GM04504 (cell line): ENCODE measurements at regions not wholly inside any gene's neighbourhood (a gene's known extent, or its start where the extent isn't known, plus 50 kb on each side); places are given as distances from the start of the nearest gene placed in this dataset.

Source experiments
- DNase-seq: peaks from one replicate; pipeline ENCODE4 v3.0.0-alpha.2; 2012; ENCODE audit warnings: low read depth

DNA sequence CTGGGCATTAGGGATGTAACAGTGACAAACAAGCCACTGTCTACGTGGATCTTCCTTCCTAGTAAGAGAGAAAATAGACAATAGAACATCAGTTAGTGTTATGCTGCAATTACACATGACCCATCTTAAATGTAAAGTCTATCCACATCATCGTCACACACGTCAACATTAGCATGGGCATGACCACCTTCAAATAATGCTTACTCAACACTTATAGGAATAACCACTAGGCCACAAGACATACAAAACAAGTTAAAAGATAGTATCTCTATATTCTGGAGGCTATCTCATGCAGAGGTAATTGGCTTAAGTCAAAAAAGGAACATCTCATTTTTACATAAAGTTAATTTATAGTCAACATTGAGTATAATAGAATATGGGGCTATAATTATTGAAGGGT, 156.5 kb downstream of the MOXD1 start:
- DNase-seq: no peak

DNA sequence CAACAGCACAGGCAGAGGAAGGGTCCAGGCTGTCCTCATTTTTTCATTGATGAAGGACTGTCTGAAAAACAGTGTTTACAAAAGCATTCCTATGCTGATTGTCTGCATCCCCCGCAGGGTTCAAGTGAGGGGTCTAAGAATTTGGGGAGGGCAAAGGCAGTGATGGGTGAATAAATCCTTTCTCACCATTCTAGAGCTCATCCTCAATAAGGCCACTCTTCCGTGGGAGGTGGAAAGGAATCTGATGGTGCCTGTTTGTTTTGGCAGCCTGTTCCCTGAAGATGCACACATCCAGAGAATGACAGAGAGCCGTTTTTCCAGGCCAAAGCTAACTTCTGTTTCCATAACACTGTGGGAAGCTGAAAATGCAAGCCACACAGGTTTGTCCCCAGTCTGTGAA, 164.5 kb downstream of the MOXD1 start:
- DNase-seq: no peak

DNA sequence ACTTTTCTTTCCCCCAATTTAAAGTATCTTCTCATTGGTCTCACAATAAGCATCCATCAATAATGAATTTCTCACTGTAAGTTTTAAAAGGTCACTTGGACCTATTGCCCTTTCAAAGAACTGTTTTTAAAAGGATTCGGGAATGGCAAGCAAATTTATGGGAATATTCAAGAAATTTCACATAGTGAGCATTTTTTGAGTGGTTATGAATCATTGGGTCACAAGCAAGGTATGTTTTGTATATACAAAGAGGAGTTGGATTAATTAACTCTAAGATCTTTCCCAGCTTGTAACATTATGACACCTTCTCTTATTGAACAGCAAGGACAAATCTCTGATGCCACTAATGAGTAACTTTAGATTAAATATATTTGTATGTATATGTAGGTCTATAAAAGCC, 165.0 kb downstream of the MOXD1 start:
- no peak for DNase-seq

DNA sequence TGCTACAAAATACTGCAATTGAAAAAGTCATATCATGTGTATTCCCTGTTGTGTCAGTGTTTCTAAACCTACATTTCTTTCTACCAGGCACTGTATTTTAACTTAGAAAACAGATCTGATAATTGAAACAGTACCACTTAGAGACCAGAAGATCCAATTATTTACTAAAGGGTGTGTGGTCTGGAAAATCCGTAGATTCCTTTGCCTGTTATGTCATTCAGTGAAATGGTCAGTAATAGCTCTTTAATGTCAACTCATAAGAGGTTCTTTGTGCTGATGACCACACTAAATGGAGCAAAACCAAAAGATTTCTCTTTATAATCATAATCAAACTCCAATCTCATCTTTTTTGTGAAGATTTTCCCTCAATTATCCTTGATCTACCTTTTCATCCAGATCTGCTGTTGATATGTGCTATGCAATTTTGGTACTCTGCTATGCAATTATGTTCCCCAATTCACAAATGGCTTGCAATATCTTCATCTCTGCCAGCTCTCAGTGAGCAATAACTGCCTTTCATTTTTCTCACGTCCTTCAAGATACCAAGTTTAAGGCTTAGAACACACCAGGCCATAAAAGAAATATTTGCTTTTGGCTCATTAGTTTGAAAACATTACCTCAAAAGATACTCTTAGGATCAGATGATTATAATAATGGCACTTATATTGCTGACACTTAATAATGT, 165.5 kb downstream of the MOXD1 start:
- DNase-seq: no peak

DNA sequence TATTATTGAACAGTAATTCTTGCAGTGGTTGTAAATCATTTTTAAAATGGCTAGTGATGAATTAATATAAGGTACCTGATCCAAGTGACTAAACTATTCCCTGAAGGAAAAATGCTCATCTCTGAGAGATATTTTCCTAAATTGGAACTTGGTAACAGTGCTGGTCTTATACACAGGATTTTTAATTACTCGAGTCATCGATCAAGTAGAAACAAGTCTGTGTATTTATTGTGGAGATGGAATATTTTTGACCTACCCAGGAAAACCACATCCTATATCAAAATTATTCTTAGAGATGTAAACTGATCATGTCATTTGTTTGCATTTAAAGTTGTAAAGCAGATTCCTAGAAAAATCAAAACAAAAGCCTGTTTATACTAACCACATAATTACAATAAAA, 166.9 kb downstream of the MOXD1 start:
- DNase-seq: no peak

DNA sequence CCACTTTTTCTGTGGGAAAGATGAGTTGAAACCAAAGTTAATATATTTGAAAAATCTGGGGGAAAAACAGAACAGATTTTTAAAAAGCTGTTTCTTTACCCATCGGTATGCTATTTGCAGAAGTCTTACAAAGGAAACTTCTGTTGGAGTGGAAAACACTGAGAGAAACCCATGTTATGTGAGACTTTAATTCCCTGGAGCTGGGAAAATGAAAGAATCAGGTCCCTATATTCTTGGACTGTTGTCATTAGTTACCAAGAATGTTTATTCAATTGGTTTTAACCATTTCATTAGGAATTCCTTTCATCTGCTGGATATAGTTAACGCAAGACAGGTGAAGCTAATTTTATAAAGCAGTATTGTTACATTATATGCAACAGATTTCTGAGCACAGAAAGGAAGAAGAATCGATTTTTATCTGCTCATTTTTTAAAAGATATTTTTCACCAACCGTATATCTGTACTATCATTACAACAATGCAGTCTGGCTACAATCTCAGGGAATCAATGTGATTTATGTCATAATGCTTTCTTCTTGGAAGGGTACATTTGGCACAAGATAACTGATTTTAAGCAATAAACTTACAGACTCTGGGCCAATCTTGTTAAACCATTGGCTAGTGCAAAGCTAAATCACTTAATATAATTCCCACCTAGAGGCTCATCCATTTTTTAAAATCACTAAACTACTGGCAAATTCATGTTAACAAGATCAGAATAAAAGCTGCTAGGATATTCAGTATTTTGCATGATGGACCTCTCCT, 170.0 kb downstream of the MOXD1 start:
- DNase-seq: no peak

DNA sequence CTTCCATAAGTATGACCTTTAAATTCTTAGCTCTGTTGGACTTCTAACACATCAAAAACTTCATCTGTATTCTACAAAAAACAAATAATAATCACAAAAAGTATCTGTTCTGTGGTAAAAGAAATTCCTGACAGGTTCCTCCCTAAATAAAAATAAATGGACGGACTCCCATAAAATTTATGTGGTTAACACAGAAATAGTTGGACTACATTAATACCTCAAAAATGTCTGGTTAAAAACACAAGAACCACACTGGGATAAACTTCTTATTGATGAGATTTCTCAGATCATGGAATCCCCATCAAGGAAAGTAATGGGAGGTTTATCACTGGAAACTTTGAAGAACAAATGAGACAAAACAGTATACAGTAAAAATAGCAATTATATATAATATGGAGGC, 172.4 kb downstream of the MOXD1 start:
- no peak for DNase-seq

DNA sequence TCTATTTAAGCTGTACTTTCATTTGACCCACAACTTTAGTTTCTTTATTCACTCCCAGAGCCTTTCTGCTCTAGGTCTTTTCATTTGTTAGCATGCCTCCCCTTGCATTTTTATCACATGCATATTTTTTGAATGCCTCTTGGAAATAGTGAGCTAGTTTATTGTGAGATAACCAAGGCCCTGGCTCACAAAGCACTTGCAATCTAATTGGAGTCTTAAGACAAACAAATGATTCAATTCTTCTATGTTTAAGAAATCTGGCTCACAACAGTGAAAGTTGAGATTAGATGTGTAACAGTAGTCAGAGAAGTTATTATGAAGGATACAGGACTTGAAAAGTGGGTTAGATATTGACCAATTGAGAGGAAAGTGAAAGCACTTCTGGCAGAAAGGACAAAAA, 173.4 kb downstream of the MOXD1 start:
- no peak for DNase-seq

GRCh38 chr6:132224943-132225342, 176.3 kb downstream of the MOXD1 start:
- DNase-seq: no peak

- no peak for DNase-seq
Observed at GRCh38 chr6:132220800-132221199, 180.5 kb downstream of the MOXD1 start.

GRCh38 chr6:132219901-132220300, 181.4 kb downstream of the MOXD1 start:
- no peak for DNase-seq

DNA sequence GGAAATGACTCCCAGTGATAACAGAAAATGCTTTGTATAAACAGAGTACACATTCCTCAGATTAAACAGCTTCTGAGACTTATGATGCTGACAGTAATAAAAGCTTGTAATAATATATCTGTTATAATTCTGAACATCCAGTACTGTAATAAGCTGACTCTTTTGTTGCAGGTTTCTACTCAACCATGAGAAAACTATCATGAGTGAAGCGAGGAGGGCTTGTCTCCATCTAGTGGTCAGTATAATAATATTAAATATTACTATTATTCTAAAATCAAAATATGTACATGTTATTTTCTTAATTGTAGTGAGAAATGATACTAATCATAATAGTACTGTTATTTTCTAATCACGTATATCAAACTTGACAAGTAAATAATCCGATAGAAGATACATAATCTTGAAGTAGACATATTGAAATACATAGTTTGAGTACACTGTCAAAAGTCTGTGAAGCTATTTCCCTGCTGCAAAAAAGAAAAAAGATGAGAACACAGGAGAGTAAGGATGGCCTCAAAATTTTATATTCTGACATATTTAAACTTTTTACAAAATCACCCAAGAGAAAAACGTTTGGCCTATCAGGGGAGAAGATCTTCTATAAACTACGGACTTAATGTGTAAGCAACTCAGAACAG, 183.1 kb downstream of the MOXD1 start:
- DNase-seq: no peak

DNA sequence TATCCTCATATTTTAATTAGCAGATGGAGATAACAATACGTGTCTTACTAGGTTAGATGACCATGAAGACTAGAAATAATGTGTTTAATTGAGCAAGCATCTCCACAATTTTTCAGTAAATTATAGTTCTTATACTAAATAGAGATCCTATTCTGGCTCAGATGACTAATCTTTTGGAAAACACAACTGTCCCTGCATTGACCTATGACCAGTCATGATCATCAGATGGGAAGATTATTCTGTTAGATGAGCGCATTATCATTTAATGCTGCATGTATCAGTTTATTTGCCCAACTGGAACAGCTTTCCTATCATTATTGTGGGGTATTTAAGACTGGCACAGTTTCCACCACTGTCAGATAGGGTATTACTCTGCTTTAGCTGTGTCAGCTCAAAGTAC, 185.5 kb downstream of the MOXD1 start:
- DNase-seq: no peak

- no peak for DNase-seq
Observed at GRCh38 chr6:132214716-132215115, 186.6 kb downstream of the MOXD1 start.

- no peak for DNase-seq
Observed at GRCh38 chr6:132213732-132214131, 187.5 kb downstream of the MOXD1 start.

DNA sequence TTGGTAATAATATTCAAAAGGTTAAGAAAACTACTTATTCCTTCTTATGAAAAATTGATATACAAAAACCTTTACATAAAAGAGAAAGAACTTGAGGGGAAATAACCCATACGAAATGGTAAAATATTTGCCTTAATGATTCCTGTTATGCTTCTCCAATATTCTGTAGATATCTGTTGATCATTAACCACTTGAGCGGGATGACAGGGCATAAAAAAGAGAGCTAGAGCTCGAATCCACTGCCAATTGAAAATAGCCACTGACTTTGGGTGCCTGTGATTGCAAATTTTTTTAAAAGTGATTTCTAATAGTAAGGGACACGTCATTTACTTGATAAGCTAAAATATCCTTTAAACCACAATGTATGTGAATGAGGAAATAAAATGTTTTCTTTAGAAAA, 188.1 kb downstream of the MOXD1 start:
- no peak for DNase-seq

DNA sequence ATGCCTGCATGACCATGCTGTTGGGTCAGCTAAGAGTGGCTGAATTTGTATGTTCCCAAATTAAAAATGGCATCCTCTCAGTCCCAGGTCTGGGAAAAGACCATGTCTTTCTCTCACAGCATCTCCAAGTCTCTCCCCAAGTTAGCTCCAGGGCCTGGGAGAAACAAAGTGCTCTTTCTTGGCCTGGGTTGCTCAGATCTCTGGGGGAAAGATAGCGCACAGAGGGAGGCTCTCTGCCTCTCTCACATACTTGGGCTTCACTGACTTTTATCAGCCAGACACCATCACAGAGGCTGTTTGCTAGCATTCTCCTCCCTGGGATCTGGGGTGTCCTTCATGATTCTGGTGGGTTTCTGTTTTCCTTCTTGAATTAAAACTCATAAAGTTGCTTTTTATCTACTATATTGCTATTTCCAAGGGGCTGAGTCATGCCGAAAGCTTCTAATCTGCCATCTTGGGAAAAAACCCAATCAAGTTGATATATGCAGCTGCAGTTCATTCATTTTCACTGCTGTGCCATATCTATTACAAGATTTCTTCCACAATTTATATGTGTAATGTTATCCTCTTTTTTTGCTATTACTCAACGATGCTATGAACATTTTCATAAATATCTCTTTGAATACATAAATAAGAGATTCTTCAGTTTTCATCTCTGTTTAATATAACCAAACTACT, 190.2 kb downstream of the MOXD1 start:
- no peak for DNase-seq

GRCh38 chr6:132209351-132209750, 191.9 kb downstream of the MOXD1 start:
- DNase-seq: no peak

DNA sequence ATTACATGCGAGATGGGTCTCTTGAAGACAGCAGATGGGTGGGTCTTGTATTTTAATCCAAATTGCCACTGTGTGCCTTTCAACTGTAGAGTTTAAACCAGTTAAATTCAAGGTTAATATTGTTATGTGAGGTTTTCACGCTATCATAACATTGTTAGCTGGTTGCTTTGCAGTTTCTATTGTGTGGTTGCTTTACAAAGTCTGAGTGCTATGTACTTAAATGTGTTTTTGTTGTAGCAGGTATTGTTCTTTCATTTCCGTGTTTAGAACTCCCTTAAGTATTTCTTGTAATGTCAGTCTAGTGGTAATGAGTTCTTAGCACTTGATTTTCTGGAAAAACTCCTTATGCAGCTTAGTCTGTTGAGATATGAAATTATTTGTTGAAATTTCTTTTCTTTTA, 193.3 kb downstream of the MOXD1 start:
- no peak for DNase-seq

DNA sequence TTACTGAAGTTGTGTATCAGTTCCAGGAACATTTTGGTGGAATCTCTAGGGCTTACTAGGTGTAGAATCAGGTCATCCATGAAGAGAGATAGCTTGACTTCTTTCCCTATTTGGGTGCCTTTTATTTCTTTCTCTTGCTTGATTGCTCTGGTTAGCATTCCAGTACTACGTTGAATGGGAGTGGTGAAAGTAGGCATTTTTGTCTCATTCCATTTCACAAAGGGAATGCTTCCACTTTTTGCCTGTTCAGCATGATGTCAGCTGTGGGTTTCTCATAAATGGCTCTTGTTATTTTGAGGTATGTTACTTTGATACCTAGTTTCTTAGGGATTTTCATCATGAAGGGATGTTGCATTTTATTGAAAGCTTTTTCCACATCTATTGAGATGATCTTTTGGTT, 195.3 kb downstream of the MOXD1 start:
- no peak for DNase-seq

DNA sequence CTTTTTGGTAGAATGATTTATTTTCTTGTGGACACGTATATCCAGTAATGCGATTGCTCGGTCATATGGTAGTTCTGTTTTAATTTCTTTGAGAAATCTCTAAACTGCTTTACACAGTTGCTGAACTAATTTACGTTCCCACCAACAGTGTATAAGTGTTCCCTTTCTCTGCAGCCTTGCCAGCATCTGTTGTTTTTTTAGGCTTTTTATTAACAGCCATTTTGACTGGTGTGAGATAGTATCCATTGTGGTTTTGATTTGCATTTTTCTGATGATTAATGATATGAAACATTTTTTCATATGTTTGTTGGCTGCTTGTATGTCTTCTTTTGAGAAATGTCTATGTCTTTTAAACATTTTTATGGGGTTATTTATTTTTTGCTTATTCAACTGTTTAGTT, 196.7 kb downstream of the MOXD1 start:
- DNase-seq: no peak

GRCh38 chr6:132202574-132202973, 198.7 kb downstream of the MOXD1 start:
- peak; percentile 77 for DNase-seq

- peak; percentile 51 for DNase-seq
Observed at GRCh38 chr6:132199343-132199742, 201.9 kb downstream of the MOXD1 start.
